Suprapubic skin (tissue), 4 donors: ENCODE measurements at regions not wholly inside any gene's neighbourhood (a gene's known extent, or its start where the extent isn't known, plus 50 kb on each side); places are given as distances from the start of the nearest gene placed in this dataset.
"Not testable (repeated sequence)": the region's sequence is repeated elsewhere in the genome, so short reads cannot be mapped to it uniquely, and the experiment has no call there.

Experiments used
- CTCF ChIP-seq, 2 donors: fragments of 200-600 bp in 1 of 2; fragments of 450-650 bp in 1 of 2; sonication (generic) in 1 of 2; IDR thresholded peaks; one replicate each; pipeline ENCODE4 v1.5.1; 2016 to 2019; ENCODE audit warnings: antibody characterized with exemption in 2 of 2, mild to moderate bottlenecking in 1 of 2, moderate library complexity in 1 of 2
- EP300 ChIP-seq: sonication (generic); formaldehyde crosslinking; IDR thresholded peaks from one replicate; pipeline ENCODE4 v1.6.1; 2017; ENCODE audit warnings: antibody characterized with exemption
- POLR2A ChIP-seq, 2 donors: fragments of 450-650 bp; IDR thresholded peaks; one replicate each; pipeline ENCODE4 v1.6.1; 2017; ENCODE audit warnings: antibody characterized with exemption in 2 of 2, mild to moderate bottlenecking in 2 of 2, moderate library complexity in 2 of 2
- POLR2AphosphoS5 ChIP-seq, 3 donors: sonication (generic); formaldehyde crosslinking; IDR thresholded peaks; one replicate each; pipeline ENCODE4 v1.6.1; 2017; ENCODE audit warnings: antibody characterized with exemption in 3 of 3

DNA sequence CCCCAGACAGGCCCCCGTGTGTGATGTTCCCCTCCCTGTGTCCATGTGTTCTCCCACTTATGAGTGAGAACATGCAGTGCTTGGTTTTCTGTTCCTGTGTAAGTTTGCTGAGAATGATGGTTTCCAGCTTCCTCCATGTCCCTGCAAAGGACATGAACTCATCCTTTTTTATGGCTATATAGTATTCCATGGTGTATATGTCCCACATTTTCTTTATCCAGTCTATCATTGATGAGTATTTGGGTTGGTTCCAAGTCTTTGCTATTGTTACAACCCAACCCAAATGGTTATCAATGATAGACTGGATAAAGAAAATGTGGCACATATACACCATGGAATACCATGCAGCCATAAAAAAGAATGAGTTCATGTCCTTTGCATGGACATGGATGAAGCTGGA, 184.5 kb downstream of the PDCD6IP start:
- not testable (repeated sequence) for TF ChIP-seq CTCF (IDR thresholded peaks at IDR 0.05); POLR2A (IDR thresholded peaks at IDR 0.05); POLR2AphosphoS5 (IDR thresholded peaks at IDR 0.05); EP300
